Caco-2 (cell line): ENCODE measurements at regions not wholly inside any gene's neighbourhood (a gene's known extent, or its start where the extent isn't known, plus 50 kb on each side); places are given as distances from the start of the nearest gene placed in this dataset.

ENCODE experiments used
- BruUV-seq: library from RNA; stranded (reverse); fragments of 400-500 nt; replicated peaks from 2 replicates; lab custom pipeline; 2021; lab: Mats Ljungman, UMichigan
- CTCF ChIA-PET: fragments of 300-600 bp; sonication (Branson Sonifier 250); formaldehyde crosslinking; loops from one replicate; lab custom pipeline; 2022; ENCODE audit warnings: antibody characterized with exemption; lab: Charles Lee
- POLR2A ChIA-PET: fragments of 300-600 bp; sonication (Branson Sonifier 250); formaldehyde crosslinking; loops from one replicate; lab custom pipeline; 2022; ENCODE audit warnings: antibody characterized with exemption; lab: Charles Lee
- DNase-seq, 2 experiments: peaks; one replicate each; pipeline versions ENCODE4 v3.0.0 to v3.0.0-alpha.2; 2020 to 2022
- H3K27me3 ChIP-seq: replicated peaks from 2 replicates; pipeline ENCODE4 v1.6.0; 2011; ENCODE audit warnings: low read length; ENCODE audit not compliant: control insufficient read depth, insufficient read depth
- H3K36me3 ChIP-seq: 2 replicates; pipeline ENCODE4 v1.5.1; 2011; ENCODE audit warnings: low read length; ENCODE audit not compliant: control insufficient read depth, insufficient read depth
- H3K4me1 ChIP-seq: fragments of 250-450 bp; sonication (Bioruptor Pico); 2 replicates; pipeline ENCODE4 v1.5.1; 2020; ENCODE audit warnings: mild to moderate bottlenecking
- H3K4me3 ChIP-seq: 2 replicates; pipeline ENCODE4 v1.5.1; 2011; ENCODE audit warnings: low read depth, mild to moderate bottlenecking, control low read depth, low read length
- H3K9me3 ChIP-seq: fragments of 250-450 bp; sonication (Bioruptor Pico); 2 replicates; pipeline ENCODE4 v1.5.1; 2020; ENCODE audit warnings: mild to moderate bottlenecking, moderate library complexity
- H3K27ac Mint-ChIP-seq: one replicate; pipeline ENCODE4 v1.8.0; 2022; ENCODE audit warnings: mixed read lengths; ENCODE audit not compliant: unreplicated experiment
- H3K27me3 Mint-ChIP-seq: one replicate; pipeline ENCODE4 v1.8.0; 2022; ENCODE audit warnings: mixed read lengths; ENCODE audit not compliant: insufficient read depth, unreplicated experiment
- H3K36me3 Mint-ChIP-seq: one replicate; pipeline ENCODE4 v1.8.0; 2022; ENCODE audit warnings: mild to moderate bottlenecking, mixed read lengths; ENCODE audit not compliant: insufficient read depth, unreplicated experiment
- H3K4me1 Mint-ChIP-seq: one replicate; pipeline ENCODE4 v1.8.0; 2022; ENCODE audit warnings: low read depth, mixed read lengths; ENCODE audit not compliant: unreplicated experiment
- H3K4me3 Mint-ChIP-seq: one replicate; pipeline ENCODE4 v1.8.0; 2022; ENCODE audit warnings: mild to moderate bottlenecking, moderate library complexity, mixed read lengths; ENCODE audit not compliant: unreplicated experiment
- H3K9me3 Mint-ChIP-seq: one replicate; pipeline ENCODE4 v1.8.0; 2022; ENCODE audit warnings: mixed read lengths; ENCODE audit not compliant: unreplicated experiment
- CTCF ChIP-seq, 2 experiments: fragments of 200-600 bp in 1 of 2; IDR thresholded peaks; 1 replicate in 1 of 2; 2 replicates in 1 of 2; pipeline versions ENCODE4 v1.5.1 to v1.8.0; 2011 to 2022; ENCODE audit warnings: antibody characterized with exemption in 1 of 2, control low read depth in 1 of 2, inconsistent platforms in 1 of 2, low read depth in 1 of 2, low read length in 1 of 2, mild to moderate bottlenecking in 1 of 2, moderate library complexity in 1 of 2; ENCODE audit not compliant: insufficient read depth in 1 of 2, severe bottlenecking in 1 of 2, unreplicated experiment in 1 of 2
- intact Hi-C: fragments of 100-400 bp; cut with micrococcal nuclease; formaldehyde crosslinking; loops from one replicate; pipeline ENCODE4 v1.10.0; 2022; ENCODE audit not compliant: unreplicated experiment

DNA sequence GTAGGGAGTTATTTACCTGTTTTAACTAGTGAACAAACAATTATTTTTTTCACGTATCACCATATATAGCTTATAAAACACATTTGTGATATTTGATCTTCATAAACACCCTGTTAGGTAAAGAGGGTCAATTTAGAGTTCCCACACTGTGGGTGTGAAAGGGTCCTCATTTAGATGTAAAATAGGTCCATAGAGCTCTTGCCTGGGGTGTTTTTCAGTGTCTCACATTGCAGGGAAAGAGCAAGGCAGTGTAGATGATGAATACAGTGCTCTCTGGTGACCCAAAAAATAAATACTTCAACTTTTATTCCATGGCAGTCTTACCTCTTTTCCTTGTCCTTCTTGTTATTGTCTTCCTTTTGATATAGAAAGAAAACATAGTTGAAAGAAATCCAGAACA, 403.2 kb upstream of the SGCD start:
- intact Hi-C loops: no loop called here
- POLR2A ChIA-PET: no interaction called here
- no peak overlapping the region for H3K4me3 Mint-ChIP-seq
- no TSS peak for BruUV-seq
- peaks cover 14% of the 10 kb centered on the region for H3K27me3 Mint-ChIP-seq
- no peaks in the 10 kb centered on the region for H3K36me3 ChIP-seq
- no peak for TF ChIP-seq CTCF (IDR thresholded peaks at IDR 0.05; ENCODE audit: insufficient read depth in 1 of 2, low read depth in 1 of 2, low read length in 1 of 2, severe bottlenecking in 1 of 2, unreplicated experiment in 1 of 2)
- H3K27ac Mint-ChIP-seq: no peak overlapping the region
- H3K9me3 ChIP-seq: no peaks in the 10 kb centered on the region
- H3K9me3 Mint-ChIP-seq: no peaks in the 10 kb centered on the region
- CTCF ChIA-PET: no interaction called here
- H3K36me3 Mint-ChIP-seq: no peaks in the 10 kb centered on the region
- peaks cover 1% of the 10 kb centered on the region; the same call in 1 of the 2 replicates for H3K27me3 ChIP-seq
- no peaks in the 10 kb centered on the region for H3K4me1 Mint-ChIP-seq
- no peaks in the 10 kb centered on the region for H3K4me1 ChIP-seq
- DNase-seq: no peak
- no peak overlapping the region for H3K4me3 ChIP-seq

- H3K36me3 Mint-ChIP-seq: no peaks in the 10 kb centered on the region
These were observed 400.9 kb upstream of the SGCD start for GRCh38 chr5:155926031-155926430.

GRCh38 chr5:155926766-155927165, 400.2 kb upstream of the SGCD start:
- ChIA-PET CTCF (no interaction called here), POLR2A (no interaction called here)
- no TSS peak for BruUV-seq
- Histone ChIP-seq H3K36me3 (no peaks in the 10 kb centered on the region), H3K9me3 (no peaks in the 10 kb centered on the region), H3K27me3 (no peaks in the 10 kb centered on the region), H3K4me3 (no peak overlapping the region), H3K4me1 (no peaks in the 10 kb centered on the region)
- no peak overlapping the region for H3K27ac Mint-ChIP-seq
- peaks cover 6% of the 10 kb centered on the region for H3K4me1 Mint-ChIP-seq
- peaks cover 6% of the 10 kb centered on the region for H3K27me3 Mint-ChIP-seq
- H3K9me3 Mint-ChIP-seq: no peaks in the 10 kb centered on the region
- H3K4me3 Mint-ChIP-seq: no peak overlapping the region
- no peak for DNase-seq
- TF ChIP-seq CTCF (IDR thresholded peaks at IDR 0.05; ENCODE audit: insufficient read depth in 1 of 2, low read depth in 1 of 2, low read length in 1 of 2, severe bottlenecking in 1 of 2, unreplicated experiment in 1 of 2): no peak
- no peaks in the 10 kb centered on the region for H3K36me3 Mint-ChIP-seq
- intact Hi-C loops: no loop called here

More at GRCh38 chr5:155926031-155926430, 400.9 kb upstream of the SGCD start:
- no peak for DNase-seq
- peaks cover 10% of the 10 kb centered on the region for H3K27me3 Mint-ChIP-seq
- no peak for TF ChIP-seq CTCF (IDR thresholded peaks at IDR 0.05; ENCODE audit: insufficient read depth in 1 of 2, low read depth in 1 of 2, low read length in 1 of 2, severe bottlenecking in 1 of 2, unreplicated experiment in 1 of 2)
- H3K27ac Mint-ChIP-seq: no peak overlapping the region
- no peaks in the 10 kb centered on the region for H3K9me3 Mint-ChIP-seq
- POLR2A ChIA-PET: no interaction called here
- Histone ChIP-seq H3K36me3 (no peaks in the 10 kb centered on the region), H3K4me1 (no peaks in the 10 kb centered on the region), H3K27me3 (no peaks in the 10 kb centered on the region), H3K9me3 (no peaks in the 10 kb centered on the region), H3K4me3 (no peak overlapping the region)
- H3K4me1 Mint-ChIP-seq: peaks cover 6% of the 10 kb centered on the region
- CTCF ChIA-PET: no interaction called here
- no peak overlapping the region for H3K4me3 Mint-ChIP-seq
- intact Hi-C loops: no loop called here
- BruUV-seq: no TSS peak
